ENCODE measurements at regions not wholly inside any gene's neighbourhood (a gene's known extent, or its start where the extent isn't known, plus 50 kb on each side); places are given as distances from the start of the nearest gene placed in this dataset.

GRCh38 chr11:38416141-38416540 is 1818.1 kb upstream of the RAG2 start:
- H3K4me1 Mint-ChIP-seq (ENCODE audit: low read depth), result peaks cover 14% of the 10 kb centered on the region
- H3K27ac Mint-ChIP-seq (ENCODE audit: unreplicated experiment), result peak overlapping the region; percentile 81
- H3K9me3 Mint-ChIP-seq (ENCODE audit: low read depth), result peaks cover 4% of the 10 kb centered on the region
- no peak for TF ChIP-seq CTCF (IDR thresholded peaks at IDR 0.05)
- no peaks in the 10 kb centered on the region for H3K27me3 Mint-ChIP-seq (ENCODE audit: low read depth)
- no peak overlapping the region for H3K4me3 Mint-ChIP-seq (ENCODE audit: unreplicated experiment)
- DNase-seq (ENCODE audit: low spot score), result no peak
- H3K36me3 Mint-ChIP-seq (ENCODE audit: low read depth), result peaks cover 1% of the 10 kb centered on the region

GRCh38 chr11:38411149-38411548 is 1813.1 kb upstream of the RAG2 start:
- no peaks in the 10 kb centered on the region for H3K36me3 Mint-ChIP-seq (ENCODE audit: low read depth)
- TF ChIP-seq CTCF (IDR thresholded peaks at IDR 0.05), result peak; percentile 51
- DNase-seq (ENCODE audit: low spot score), result no peak
- peaks cover 14% of the 10 kb centered on the region for H3K4me1 Mint-ChIP-seq (ENCODE audit: low read depth)
- H3K4me3 Mint-ChIP-seq (ENCODE audit: unreplicated experiment), result no peak overlapping the region
- H3K27me3 Mint-ChIP-seq (ENCODE audit: low read depth), result no peaks in the 10 kb centered on the region
- H3K27ac Mint-ChIP-seq (ENCODE audit: unreplicated experiment), result no peak overlapping the region
- H3K9me3 Mint-ChIP-seq (ENCODE audit: low read depth), result peaks cover 13% of the 10 kb centered on the region

- Mint-ChIP-seq H3K27me3 (ENCODE audit: low read depth) (no peaks in the 10 kb centered on the region), H3K4me1 (ENCODE audit: low read depth) (no peaks in the 10 kb centered on the region), H3K4me3 (ENCODE audit: unreplicated experiment) (no peak overlapping the region), H3K36me3 (ENCODE audit: low read depth) (peaks cover 7% of the 10 kb centered on the region), H3K9me3 (ENCODE audit: low read depth) (peaks cover 28% of the 10 kb centered on the region), H3K27ac (ENCODE audit: unreplicated experiment) (no peak overlapping the region)
- no peak for TF ChIP-seq CTCF (IDR thresholded peaks at IDR 0.05)
- DNase-seq (ENCODE audit: low spot score), result no peak
Measured at GRCh38 chr11:38402063-38402462, 1804.0 kb upstream of the RAG2 start.

GRCh38 chr11:38392176-38392575 is 1794.1 kb upstream of the RAG2 start:
- no peak overlapping the region for H3K27ac Mint-ChIP-seq (ENCODE audit: unreplicated experiment)
- no peak for TF ChIP-seq CTCF (IDR thresholded peaks at IDR 0.05)
- H3K27me3 Mint-ChIP-seq (ENCODE audit: low read depth), result no peaks in the 10 kb centered on the region
- H3K4me1 Mint-ChIP-seq (ENCODE audit: low read depth), result peaks cover 6% of the 10 kb centered on the region
- peaks cover 2% of the 10 kb centered on the region for H3K9me3 Mint-ChIP-seq (ENCODE audit: low read depth)
- no peak for DNase-seq (ENCODE audit: low spot score)
- no peak overlapping the region for H3K4me3 Mint-ChIP-seq (ENCODE audit: unreplicated experiment)
- no peaks in the 10 kb centered on the region for H3K36me3 Mint-ChIP-seq (ENCODE audit: low read depth)

GRCh38 chr11:38384568-38384967 is 1786.5 kb upstream of the RAG2 start:
- Mint-ChIP-seq H3K4me3 (ENCODE audit: unreplicated experiment) (no peak overlapping the region), H3K4me1 (ENCODE audit: low read depth) (no peaks in the 10 kb centered on the region), H3K9me3 (ENCODE audit: low read depth) (peaks cover 2% of the 10 kb centered on the region), H3K27ac (ENCODE audit: unreplicated experiment) (no peak overlapping the region), H3K27me3 (ENCODE audit: low read depth) (no peaks in the 10 kb centered on the region), H3K36me3 (ENCODE audit: low read depth) (no peaks in the 10 kb centered on the region)
- TF ChIP-seq CTCF (IDR thresholded peaks at IDR 0.05), result no peak
- DNase-seq (ENCODE audit: low spot score), result no peak

Data from chondrocyte (in vitro differentiated cells).